Upper lobe of left lung (tissue), 4 donors: ENCODE measurements at regions not wholly inside any gene's neighbourhood (a gene's known extent, or its start where the extent isn't known, plus 50 kb on each side); places are given as distances from the start of the nearest gene placed in this dataset.
A peak's percentile ranks its signal among the peaks of the same experiment; 100 is the strongest.

ENCODE experiments used
- EP300 ChIP-seq, 4 donors: sonication (generic); formaldehyde crosslinking; IDR thresholded peaks; one replicate each; pipeline ENCODE4 v1.5.1; 2017; ENCODE audit warnings: antibody characterized with exemption in 4 of 4, control low read depth in 2 of 4
- POLR2A ChIP-seq, 4 donors: fragments of 450-650 bp; IDR thresholded peaks; one replicate each; pipeline ENCODE4 v1.5.1; 2016 to 2017; ENCODE audit warnings: antibody characterized with exemption in 4 of 4, mild to moderate bottlenecking in 2 of 4
- POLR2AphosphoS5 ChIP-seq, 2 donors: sonication (generic); formaldehyde crosslinking; IDR thresholded peaks; one replicate each; pipeline ENCODE4 v1.5.1; 2017; ENCODE audit warnings: antibody characterized with exemption in 2 of 2
- TF ChIP-seq, protein P1 (sequence below), 6 experiments: fragments of 450-650 bp in 4 of 6; fragments of 200-600 bp in 2 of 6; sonication (generic) in 2 of 6; IDR thresholded peaks; one replicate each; pipeline ENCODE4 v1.5.1; 2016 to 2019; ENCODE audit warnings: antibody characterized with exemption in 6 of 6

GRCh38 chr6:151675746-151676459, 131.6 kb upstream of the ESR1 start:
- TF ChIP-seq, protein P1, sequence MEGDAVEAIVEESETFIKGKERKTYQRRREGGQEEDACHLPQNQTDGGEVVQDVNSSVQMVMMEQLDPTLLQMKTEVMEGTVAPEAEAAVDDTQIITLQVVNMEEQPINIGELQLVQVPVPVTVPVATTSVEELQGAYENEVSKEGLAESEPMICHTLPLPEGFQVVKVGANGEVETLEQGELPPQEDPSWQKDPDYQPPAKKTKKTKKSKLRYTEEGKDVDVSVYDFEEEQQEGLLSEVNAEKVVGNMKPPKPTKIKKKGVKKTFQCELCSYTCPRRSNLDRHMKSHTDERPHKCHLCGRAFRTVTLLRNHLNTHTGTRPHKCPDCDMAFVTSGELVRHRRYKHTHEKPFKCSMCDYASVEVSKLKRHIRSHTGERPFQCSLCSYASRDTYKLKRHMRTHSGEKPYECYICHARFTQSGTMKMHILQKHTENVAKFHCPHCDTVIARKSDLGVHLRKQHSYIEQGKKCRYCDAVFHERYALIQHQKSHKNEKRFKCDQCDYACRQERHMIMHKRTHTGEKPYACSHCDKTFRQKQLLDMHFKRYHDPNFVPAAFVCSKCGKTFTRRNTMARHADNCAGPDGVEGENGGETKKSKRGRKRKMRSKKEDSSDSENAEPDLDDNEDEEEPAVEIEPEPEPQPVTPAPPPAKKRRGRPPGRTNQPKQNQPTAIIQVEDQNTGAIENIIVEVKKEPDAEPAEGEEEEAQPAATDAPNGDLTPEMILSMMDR (IDR thresholded peaks at IDR 0.05), result peak; percentile 58 to 80 (median 72)
- TF ChIP-seq EP300 (IDR thresholded peaks at IDR 0.05) (no peak), POLR2A (IDR thresholded peaks at IDR 0.05) (no peak), POLR2AphosphoS5 (IDR thresholded peaks at IDR 0.05) (no peak)
